Osteocyte (in vitro differentiated cells): ENCODE measurements at regions not wholly inside any gene's neighbourhood (a gene's known extent, or its start where the extent isn't known, plus 50 kb on each side); places are given as distances from the start of the nearest gene placed in this dataset.

Source experiments
- DNase-seq: peaks from one replicate; pipeline ENCODE4 v3.0.0; 2021; ENCODE audit warnings: mixed read lengths; ENCODE audit not compliant: unreplicated experiment; ENCODE audit errors: extremely low spot score
- H3K27ac Mint-ChIP-seq: one replicate; pipeline ENCODE4 v1.8.0; 2021; ENCODE audit warnings: mild to moderate bottlenecking, mixed read lengths; ENCODE audit not compliant: unreplicated experiment
- H3K27me3 Mint-ChIP-seq: one replicate; pipeline ENCODE4 v1.8.0; 2021; ENCODE audit warnings: mixed read lengths; ENCODE audit not compliant: unreplicated experiment
- H3K36me3 Mint-ChIP-seq: one replicate; pipeline ENCODE4 v1.8.0; 2021; ENCODE audit warnings: mixed read lengths; ENCODE audit not compliant: unreplicated experiment
- H3K4me1 Mint-ChIP-seq: one replicate; pipeline ENCODE4 v1.8.0; 2021; ENCODE audit warnings: mixed read lengths; ENCODE audit not compliant: unreplicated experiment
- H3K4me3 Mint-ChIP-seq: one replicate; pipeline ENCODE4 v1.8.0; 2021; ENCODE audit warnings: mild to moderate bottlenecking, moderate library complexity, mixed read lengths; ENCODE audit not compliant: unreplicated experiment
- H3K9me3 Mint-ChIP-seq: one replicate; pipeline ENCODE4 v1.8.0; 2021; ENCODE audit warnings: mixed read lengths; ENCODE audit not compliant: unreplicated experiment
- TF ChIP-seq, protein P1 (sequence below): fragments of 200-600 bp; sonication (generic); IDR thresholded peaks from 2 replicates; pipeline ENCODE4 v1.5.0; 2021; ENCODE audit warnings: antibody characterized with exemption, mild to moderate bottlenecking, moderate library complexity

DNA sequence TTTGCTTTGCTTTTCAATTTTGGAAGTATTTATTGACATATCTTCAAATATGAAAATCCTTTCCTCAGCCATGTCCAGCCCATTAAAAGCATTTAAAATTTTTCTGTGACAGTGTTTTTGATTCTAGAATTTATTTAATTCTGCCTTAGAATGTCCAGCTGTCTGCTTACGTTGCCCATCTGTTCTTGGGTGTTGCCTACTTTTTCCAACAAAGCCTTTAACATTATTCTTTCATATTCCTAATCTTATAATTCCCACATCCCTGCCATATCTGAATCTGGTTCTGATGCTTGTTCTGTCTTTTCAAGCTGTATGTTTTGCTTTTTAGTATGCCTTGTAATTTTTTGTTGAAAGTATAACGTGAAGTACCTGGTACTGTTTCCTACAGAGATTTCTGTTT lies 204.7 kb upstream of the VSTM2A start:
- Mint-ChIP-seq H3K4me3 (no peak overlapping the region), H3K4me1 (no peaks in the 10 kb centered on the region), H3K36me3 (no peaks in the 10 kb centered on the region), H3K9me3 (no peaks in the 10 kb centered on the region), H3K27ac (no peak overlapping the region), H3K27me3 (no peaks in the 10 kb centered on the region)
- TF ChIP-seq, protein P1, sequence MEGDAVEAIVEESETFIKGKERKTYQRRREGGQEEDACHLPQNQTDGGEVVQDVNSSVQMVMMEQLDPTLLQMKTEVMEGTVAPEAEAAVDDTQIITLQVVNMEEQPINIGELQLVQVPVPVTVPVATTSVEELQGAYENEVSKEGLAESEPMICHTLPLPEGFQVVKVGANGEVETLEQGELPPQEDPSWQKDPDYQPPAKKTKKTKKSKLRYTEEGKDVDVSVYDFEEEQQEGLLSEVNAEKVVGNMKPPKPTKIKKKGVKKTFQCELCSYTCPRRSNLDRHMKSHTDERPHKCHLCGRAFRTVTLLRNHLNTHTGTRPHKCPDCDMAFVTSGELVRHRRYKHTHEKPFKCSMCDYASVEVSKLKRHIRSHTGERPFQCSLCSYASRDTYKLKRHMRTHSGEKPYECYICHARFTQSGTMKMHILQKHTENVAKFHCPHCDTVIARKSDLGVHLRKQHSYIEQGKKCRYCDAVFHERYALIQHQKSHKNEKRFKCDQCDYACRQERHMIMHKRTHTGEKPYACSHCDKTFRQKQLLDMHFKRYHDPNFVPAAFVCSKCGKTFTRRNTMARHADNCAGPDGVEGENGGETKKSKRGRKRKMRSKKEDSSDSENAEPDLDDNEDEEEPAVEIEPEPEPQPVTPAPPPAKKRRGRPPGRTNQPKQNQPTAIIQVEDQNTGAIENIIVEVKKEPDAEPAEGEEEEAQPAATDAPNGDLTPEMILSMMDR = no peak
- DNase-seq = no peak

DNA sequence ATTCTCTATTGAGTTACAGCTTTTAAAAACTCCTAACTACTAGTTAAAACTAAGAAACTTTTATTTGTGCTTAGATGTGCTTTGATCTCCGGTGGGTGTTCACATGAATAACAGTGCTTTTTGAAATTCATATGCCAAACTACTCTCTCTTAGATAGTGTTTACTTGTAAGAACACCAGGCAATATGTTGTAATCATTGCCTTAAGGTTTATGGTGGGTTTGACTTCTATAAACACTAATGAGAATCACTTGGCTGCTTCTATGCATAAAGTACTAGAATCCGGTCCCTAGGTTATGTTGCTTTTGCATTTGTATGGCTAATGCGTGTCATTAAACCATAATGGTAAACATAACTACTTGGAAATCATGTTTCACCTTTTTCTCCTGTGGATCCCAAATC lies 203.9 kb upstream of the VSTM2A start:
- H3K27me3 Mint-ChIP-seq = no peaks in the 10 kb centered on the region
- TF ChIP-seq, protein P1 = no peak
- no peak overlapping the region for H3K4me3 Mint-ChIP-seq
- DNase-seq = no peak
- H3K27ac Mint-ChIP-seq = no peak overlapping the region
- H3K4me1 Mint-ChIP-seq = no peaks in the 10 kb centered on the region
- H3K36me3 Mint-ChIP-seq = no peaks in the 10 kb centered on the region
- H3K9me3 Mint-ChIP-seq = no peaks in the 10 kb centered on the region

DNA sequence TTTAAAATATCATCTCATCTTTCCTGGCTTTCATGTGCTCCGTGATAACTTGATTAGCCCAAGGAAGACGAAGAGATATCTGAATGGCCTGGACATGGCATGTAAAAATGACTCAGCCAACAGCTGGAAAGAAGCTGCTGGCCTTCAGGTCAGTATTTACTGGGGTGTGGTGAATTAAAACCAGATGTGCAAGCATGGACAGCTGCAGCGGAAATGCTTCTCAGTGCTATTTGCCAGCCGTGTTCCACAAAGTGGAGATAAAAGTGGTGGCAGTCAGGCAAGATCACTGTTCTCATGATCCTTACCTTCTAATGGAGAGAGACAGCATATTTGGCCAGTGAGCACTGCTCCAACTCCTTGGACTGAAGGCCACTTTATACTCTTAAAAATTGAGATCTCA lies 203.1 kb upstream of the VSTM2A start:
- no peak overlapping the region for H3K27ac Mint-ChIP-seq
- no peaks in the 10 kb centered on the region for H3K4me1 Mint-ChIP-seq
- H3K4me3 Mint-ChIP-seq = no peak overlapping the region
- TF ChIP-seq, protein P1 = no peak
- no peaks in the 10 kb centered on the region for H3K9me3 Mint-ChIP-seq
- no peaks in the 10 kb centered on the region for H3K36me3 Mint-ChIP-seq
- no peak for DNase-seq
- no peaks in the 10 kb centered on the region for H3K27me3 Mint-ChIP-seq

DNA sequence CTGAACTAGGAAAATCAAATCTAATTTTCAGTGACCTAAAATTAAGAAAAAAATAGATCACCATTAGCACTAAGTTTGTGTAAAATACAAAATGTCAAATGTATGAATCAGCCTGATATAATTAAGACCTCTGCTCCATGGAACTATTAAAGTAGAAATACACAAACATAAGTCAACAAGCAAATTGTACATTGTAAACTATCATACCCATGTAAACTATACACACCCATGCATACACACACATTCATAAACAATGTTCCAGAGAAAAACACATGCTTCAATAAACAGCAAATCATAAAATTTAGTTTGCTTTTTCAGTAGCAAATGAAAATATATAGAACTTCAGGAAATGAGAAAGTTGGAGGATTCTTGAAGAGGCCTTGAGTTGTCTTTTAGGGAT lies 199.7 kb upstream of the VSTM2A start:
- Mint-ChIP-seq H3K9me3 (no peaks in the 10 kb centered on the region), H3K27me3 (no peaks in the 10 kb centered on the region), H3K4me1 (no peaks in the 10 kb centered on the region), H3K4me3 (no peak overlapping the region), H3K36me3 (no peaks in the 10 kb centered on the region), H3K27ac (no peak overlapping the region)
- no peak for DNase-seq
- TF ChIP-seq, protein P1 = no peak

DNA sequence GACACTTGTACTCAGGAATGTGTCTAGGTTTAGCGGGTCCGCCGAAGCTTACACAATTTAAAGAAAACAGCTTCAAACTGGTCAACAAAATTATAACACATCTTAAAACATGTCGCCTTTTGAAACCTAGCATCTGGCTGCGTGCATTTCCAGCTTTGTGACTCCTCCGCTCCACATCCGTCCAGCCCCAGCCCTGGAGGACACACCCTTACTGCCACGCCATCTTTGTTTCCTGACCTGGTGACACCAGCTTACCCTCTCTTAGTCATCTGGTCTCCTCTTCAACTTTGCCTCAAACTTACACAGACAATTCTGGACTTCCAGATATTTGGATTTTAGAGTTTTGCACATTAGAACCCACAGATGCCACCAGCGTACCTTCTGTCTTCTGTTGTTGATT lies 198.7 kb upstream of the VSTM2A start:
- H3K27me3 Mint-ChIP-seq = no peaks in the 10 kb centered on the region
- TF ChIP-seq, protein P1 = no peak
- H3K4me3 Mint-ChIP-seq = no peak overlapping the region

More for the DNA sequence above, 198.7 kb upstream of the VSTM2A start:
- no peaks in the 10 kb centered on the region for H3K36me3 Mint-ChIP-seq
- no peaks in the 10 kb centered on the region for H3K4me1 Mint-ChIP-seq
- peaks cover 6% of the 10 kb centered on the region for H3K9me3 Mint-ChIP-seq
- no peak for DNase-seq
- H3K27ac Mint-ChIP-seq = no peak overlapping the region
